WERI-Rb-1 (cell line): ENCODE measurements at regions not wholly inside any gene's neighbourhood (a gene's known extent, or its start where the extent isn't known, plus 50 kb on each side); places are given as distances from the start of the nearest gene placed in this dataset.

Source experiments
- DNase-seq: peaks from one replicate; pipeline ENCODE4 v3.0.0-alpha.2; 2020
- H3K27ac ChIP-seq: fragments of 250-450 bp; sonication (Bioruptor Pico); 2 replicates; pipeline ENCODE4 v1.5.1; 2020; ENCODE audit warnings: mild to moderate bottlenecking, moderate library complexity
- H3K27me3 ChIP-seq: fragments of 250-450 bp; sonication (Bioruptor Pico); 2 replicates; pipeline ENCODE4 v1.5.1; 2021; ENCODE audit warnings: mild to moderate bottlenecking, low read depth, moderate library complexity; ENCODE audit not compliant: insufficient read depth, severe bottlenecking
- H3K36me3 ChIP-seq: fragments of 250-450 bp; sonication (Bioruptor Pico); 2 replicates; pipeline ENCODE4 v1.5.1; 2020; ENCODE audit warnings: mild to moderate bottlenecking, moderate library complexity
- H3K4me3 ChIP-seq: 2 replicates; pipeline ENCODE4 v1.5.1; 2011; ENCODE audit warnings: low read depth, mild to moderate bottlenecking, control low read depth, low read length
- H3K9me3 ChIP-seq: fragments of 250-450 bp; sonication (Bioruptor Pico); 2 replicates; pipeline ENCODE4 v1.5.1; 2021; ENCODE audit warnings: mild to moderate bottlenecking, moderate library complexity; ENCODE audit not compliant: severe bottlenecking
- TF ChIP-seq, protein P1 (sequence below): IDR thresholded peaks from 2 replicates; pipeline ENCODE4 v1.5.1; 2011; ENCODE audit warnings: low read depth, mild to moderate bottlenecking, control low read depth, inconsistent platforms, low read length

DNA sequence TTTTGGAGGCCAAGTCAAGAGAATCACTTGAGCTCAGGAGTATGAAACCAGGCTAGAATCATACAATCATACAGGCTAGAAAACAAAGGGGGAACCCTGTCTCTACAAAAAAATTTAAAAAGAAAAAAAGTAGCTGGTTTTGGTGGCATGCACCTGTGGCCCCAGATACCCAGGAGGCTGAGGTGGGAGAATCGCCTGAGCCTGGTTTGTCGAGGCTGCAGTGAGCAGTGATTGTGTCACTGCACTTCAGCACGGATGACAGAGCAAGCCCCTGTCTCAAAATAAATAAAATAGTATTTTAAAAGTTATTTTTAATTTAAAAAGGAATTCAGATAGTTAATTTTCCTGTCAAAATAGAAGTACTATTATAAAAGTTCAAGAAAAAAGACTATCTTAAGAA is 369.1 kb upstream of the SLITRK5 start:
- Histone ChIP-seq H3K9me3 (peaks cover 3% of the 10 kb centered on the region), H3K27me3 (no peaks in the 10 kb centered on the region), H3K36me3 (no peaks in the 10 kb centered on the region), H3K27ac (no peak overlapping the region), H3K4me3 (no peak overlapping the region)
- no peak for DNase-seq
- TF ChIP-seq, protein P1, sequence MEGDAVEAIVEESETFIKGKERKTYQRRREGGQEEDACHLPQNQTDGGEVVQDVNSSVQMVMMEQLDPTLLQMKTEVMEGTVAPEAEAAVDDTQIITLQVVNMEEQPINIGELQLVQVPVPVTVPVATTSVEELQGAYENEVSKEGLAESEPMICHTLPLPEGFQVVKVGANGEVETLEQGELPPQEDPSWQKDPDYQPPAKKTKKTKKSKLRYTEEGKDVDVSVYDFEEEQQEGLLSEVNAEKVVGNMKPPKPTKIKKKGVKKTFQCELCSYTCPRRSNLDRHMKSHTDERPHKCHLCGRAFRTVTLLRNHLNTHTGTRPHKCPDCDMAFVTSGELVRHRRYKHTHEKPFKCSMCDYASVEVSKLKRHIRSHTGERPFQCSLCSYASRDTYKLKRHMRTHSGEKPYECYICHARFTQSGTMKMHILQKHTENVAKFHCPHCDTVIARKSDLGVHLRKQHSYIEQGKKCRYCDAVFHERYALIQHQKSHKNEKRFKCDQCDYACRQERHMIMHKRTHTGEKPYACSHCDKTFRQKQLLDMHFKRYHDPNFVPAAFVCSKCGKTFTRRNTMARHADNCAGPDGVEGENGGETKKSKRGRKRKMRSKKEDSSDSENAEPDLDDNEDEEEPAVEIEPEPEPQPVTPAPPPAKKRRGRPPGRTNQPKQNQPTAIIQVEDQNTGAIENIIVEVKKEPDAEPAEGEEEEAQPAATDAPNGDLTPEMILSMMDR: no peak

DNA sequence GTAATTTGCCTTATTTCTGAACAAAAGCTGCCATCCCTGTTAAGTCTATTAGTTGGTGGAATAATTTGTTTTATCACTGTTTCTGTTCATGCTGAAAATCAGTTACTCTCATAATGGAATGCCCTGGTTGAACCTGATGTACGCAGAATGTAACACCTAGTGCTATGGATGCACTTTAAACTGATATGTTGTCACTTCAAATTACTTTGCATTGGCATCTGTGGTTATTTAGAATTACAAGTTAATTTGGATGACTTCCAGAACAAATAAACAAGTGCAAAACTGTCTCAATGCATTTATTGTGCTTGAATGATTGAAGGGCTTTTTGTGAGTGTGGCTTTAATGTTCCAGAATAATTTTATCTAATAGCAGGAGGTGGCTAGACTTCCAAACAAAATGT is 368.2 kb upstream of the SLITRK5 start:
- TF ChIP-seq, protein P1: no peak
- H3K27me3 ChIP-seq: no peaks in the 10 kb centered on the region
- H3K4me3 ChIP-seq: no peak overlapping the region
- H3K9me3 ChIP-seq: peaks cover 3% of the 10 kb centered on the region
- H3K27ac ChIP-seq: no peak overlapping the region
- H3K36me3 ChIP-seq: no peaks in the 10 kb centered on the region
- DNase-seq: no peak

- Histone ChIP-seq H3K36me3 (no peaks in the 10 kb centered on the region), H3K27me3 (no peaks in the 10 kb centered on the region), H3K27ac (no peak overlapping the region), H3K4me3 (no peak overlapping the region), H3K9me3 (no peaks in the 10 kb centered on the region)
- TF ChIP-seq, protein P1: no peak
- DNase-seq: no peak
Observed at GRCh38 chr13:87311165-87311564, 360.0 kb upstream of the SLITRK5 start.

DNA sequence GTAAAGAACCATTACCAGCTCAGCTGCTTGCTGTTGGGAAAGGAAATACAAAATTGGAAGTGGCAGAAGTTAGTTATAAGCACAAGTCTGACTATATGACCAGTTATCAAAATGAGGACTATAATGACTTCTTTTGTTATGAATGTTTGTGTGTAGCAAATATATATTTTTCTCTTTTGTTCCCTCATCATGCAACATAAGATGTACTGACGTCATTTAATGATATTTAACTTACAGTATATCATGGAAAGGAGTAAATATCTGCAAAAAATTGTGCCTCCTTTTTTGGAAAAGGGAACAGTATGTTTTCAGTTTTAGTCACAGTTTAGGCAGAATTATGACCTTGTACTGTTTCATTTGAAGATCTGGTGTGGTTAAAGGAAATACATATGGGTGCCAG is 356.3 kb upstream of the SLITRK5 start:
- Histone ChIP-seq H3K27me3 (no peaks in the 10 kb centered on the region), H3K36me3 (no peaks in the 10 kb centered on the region), H3K4me3 (no peak overlapping the region), H3K9me3 (no peaks in the 10 kb centered on the region), H3K27ac (no peak overlapping the region)
- TF ChIP-seq, protein P1: no peak
- DNase-seq: no peak

DNA sequence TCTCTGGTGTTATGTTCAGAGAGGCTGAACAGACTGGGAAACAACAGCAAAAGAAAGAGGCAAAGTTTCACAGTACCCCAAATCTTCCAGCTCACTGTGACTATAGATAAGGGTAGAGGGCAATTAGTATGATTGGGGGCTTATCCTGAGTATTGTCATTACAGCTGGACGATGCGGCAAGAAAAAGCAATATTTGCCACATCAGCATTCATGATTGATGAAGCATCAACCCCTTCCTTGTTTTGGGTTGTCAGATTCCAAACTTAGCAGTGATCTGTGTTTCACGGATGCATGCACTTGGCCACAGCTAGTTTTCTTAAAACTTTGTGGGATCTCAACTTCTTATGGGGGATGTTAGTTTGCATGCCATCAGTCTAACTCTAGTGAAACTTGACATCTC is 348.8 kb upstream of the SLITRK5 start:
- Histone ChIP-seq H3K27me3 (no peaks in the 10 kb centered on the region), H3K27ac (no peak overlapping the region), H3K4me3 (no peak overlapping the region), H3K9me3 (peaks cover 2% of the 10 kb centered on the region), H3K36me3 (no peaks in the 10 kb centered on the region)
- no peak for DNase-seq
- TF ChIP-seq, protein P1: no peak

DNA sequence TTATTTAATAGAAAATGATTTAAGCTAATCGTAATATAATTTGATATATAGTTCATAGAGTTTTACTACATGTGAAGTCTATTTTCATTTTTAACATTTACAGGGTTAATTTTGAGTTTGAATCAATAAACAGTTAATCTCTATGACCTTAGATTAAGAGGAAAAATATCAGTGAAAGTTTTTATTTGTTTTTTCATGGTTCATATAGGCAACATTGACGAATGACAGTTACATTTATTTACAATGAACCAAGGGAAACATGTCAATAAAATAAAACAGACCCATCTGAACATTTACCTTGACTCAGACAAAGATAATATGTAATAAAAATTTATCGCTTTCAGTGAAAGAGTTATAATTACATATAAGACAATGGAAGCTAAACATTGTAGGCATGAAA is 346.6 kb upstream of the SLITRK5 start:
- Histone ChIP-seq H3K9me3 (peaks cover 2% of the 10 kb centered on the region), H3K36me3 (no peaks in the 10 kb centered on the region), H3K4me3 (no peak overlapping the region), H3K27me3 (no peaks in the 10 kb centered on the region), H3K27ac (no peak overlapping the region)
- DNase-seq: no peak
- TF ChIP-seq, protein P1: no peak
